HFF-Myc (cell line): ENCODE measurements at regions not wholly inside any gene's neighbourhood (a gene's known extent, or its start where the extent isn't known, plus 50 kb on each side); places are given as distances from the start of the nearest gene placed in this dataset.

Source experiments
- DNase-seq: peaks from one replicate; pipeline ENCODE4 v3.0.0-alpha.2; 2011; ENCODE audit warnings: low read depth; ENCODE audit errors: extremely low read depth
- H3K4me3 ChIP-seq: replicated peaks from 2 replicates; pipeline ENCODE4 v1.5.1; 2011; ENCODE audit warnings: low read depth, mild to moderate bottlenecking, control low read depth, low read length
- TF ChIP-seq, protein P1 (sequence below): IDR thresholded peaks from 2 replicates; pipeline ENCODE4 v1.5.1; 2012; ENCODE audit warnings: mild to moderate bottlenecking, low read depth, low read length, control low read depth; ENCODE audit errors: missing control alignments

DNA sequence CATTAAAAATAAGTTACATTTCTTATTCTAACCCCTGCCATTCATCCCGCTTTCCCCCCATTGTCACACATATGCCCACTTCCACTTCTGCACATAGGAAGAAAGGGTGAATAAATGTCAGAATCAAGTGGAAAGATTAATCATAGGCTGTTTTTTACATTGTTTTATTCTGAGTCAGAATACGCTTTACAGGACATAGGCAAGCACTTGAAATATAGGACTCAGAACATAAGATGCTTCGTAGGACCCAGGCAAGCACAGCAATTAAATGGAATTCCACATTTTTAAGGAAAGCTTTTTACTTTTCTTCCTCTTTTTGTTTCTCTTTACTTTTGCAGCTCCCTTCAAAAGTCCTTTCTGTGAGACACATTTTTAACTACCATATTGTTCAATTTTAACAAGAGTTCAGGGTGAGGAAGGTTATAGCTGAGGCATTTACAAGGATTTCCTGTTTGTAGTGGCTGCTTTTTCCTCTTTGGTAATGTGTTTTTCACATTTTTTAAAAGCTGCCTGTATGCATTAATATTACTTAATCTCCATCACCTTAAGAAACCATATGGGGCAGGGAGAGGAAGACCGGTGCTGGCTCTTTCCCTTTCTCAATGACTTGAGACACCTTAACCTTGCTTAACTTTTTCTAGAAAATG, 130.0 kb downstream of the TES start:
- TF ChIP-seq, protein P1, sequence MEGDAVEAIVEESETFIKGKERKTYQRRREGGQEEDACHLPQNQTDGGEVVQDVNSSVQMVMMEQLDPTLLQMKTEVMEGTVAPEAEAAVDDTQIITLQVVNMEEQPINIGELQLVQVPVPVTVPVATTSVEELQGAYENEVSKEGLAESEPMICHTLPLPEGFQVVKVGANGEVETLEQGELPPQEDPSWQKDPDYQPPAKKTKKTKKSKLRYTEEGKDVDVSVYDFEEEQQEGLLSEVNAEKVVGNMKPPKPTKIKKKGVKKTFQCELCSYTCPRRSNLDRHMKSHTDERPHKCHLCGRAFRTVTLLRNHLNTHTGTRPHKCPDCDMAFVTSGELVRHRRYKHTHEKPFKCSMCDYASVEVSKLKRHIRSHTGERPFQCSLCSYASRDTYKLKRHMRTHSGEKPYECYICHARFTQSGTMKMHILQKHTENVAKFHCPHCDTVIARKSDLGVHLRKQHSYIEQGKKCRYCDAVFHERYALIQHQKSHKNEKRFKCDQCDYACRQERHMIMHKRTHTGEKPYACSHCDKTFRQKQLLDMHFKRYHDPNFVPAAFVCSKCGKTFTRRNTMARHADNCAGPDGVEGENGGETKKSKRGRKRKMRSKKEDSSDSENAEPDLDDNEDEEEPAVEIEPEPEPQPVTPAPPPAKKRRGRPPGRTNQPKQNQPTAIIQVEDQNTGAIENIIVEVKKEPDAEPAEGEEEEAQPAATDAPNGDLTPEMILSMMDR, result no peak
- DNase-seq, result no peak
- H3K4me3 ChIP-seq, result no peak overlapping the region

GRCh38 chr7:116340943-116341907, 130.9 kb downstream of the TES start:
- DNase-seq, result no peak
- TF ChIP-seq, protein P1, result no peak
- no peak overlapping the region for H3K4me3 ChIP-seq

- DNase-seq, result no peak
- TF ChIP-seq, protein P1, result no peak
- no peak overlapping the region for H3K4me3 ChIP-seq
Measured at GRCh38 chr7:116342125-116342524, 131.8 kb downstream of the TES start.

DNA sequence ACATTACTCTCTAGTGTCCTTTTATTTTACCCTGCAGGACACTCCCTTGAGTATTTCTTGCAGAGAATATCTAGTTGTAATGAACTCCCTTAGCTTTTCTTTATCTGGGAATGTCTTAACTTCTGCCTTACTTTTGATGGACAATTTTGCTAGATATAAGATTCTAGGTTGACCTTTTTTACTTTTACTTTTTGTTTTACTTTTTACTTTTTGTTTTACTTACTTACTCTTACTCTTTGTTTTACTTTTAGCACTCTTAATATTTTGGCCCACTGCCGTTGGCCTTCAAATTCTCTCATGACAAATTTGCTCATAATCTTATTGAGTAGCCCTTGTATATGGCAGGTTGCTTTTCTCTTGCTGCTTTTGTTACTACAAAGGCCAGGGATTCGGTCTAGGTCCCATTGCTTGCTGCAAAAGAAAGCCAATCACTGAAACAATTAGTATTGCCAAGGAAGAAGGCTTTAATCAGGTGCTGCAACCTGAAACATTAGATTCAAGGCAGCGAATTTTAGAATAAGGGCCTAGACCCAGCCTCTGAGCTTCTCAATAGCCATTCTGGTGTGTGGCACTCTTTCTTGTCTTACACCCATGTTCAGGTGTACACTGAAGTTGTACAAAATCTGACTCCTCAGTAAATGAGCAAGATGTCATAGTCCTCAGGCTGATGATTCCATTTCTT, 137.0 kb downstream of the TES start:
- TF ChIP-seq, protein P1, result no peak
- DNase-seq, result no peak
- no peak overlapping the region for H3K4me3 ChIP-seq

- H3K4me3 ChIP-seq, result no peak overlapping the region
- TF ChIP-seq, protein P1, result no peak
- no peak for DNase-seq
Measured at GRCh38 chr7:116348346-116348745, 138.0 kb downstream of the TES start.

- no peak overlapping the region for H3K4me3 ChIP-seq
- TF ChIP-seq, protein P1, result no peak
- no peak for DNase-seq
Measured at GRCh38 chr7:116351966-116352365, 141.6 kb downstream of the TES start.
